ENCODE measurements at regions not wholly inside any gene's neighbourhood (a gene's known extent, or its start where the extent isn't known, plus 50 kb on each side); places are given as distances from the start of the nearest gene placed in this dataset.
"Not testable (repeated sequence)": the region's sequence is repeated elsewhere in the genome, so short reads cannot be mapped to it uniquely, and the experiment has no call there.

DNA sequence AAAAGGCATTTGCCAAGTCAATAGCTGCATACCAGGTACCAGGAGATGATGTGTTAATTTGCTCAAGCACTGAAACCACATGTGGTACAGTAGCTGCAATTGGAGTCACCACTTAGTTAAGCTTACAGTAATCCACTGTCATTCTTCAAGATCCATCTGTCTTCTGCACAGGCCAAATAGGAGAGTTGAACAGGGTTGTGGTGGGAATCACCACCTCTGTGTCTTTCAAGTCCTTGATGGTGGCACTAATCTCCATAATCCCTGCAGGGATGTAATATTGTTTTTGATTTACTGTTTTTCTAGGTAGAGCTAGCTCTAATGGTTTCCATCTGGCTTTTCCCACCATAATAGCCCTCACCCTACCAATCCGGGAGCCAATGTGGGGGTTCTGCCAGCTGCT is 91.9 kb downstream of the FCRL5 start:
- DNase-seq: no peak

DNA sequence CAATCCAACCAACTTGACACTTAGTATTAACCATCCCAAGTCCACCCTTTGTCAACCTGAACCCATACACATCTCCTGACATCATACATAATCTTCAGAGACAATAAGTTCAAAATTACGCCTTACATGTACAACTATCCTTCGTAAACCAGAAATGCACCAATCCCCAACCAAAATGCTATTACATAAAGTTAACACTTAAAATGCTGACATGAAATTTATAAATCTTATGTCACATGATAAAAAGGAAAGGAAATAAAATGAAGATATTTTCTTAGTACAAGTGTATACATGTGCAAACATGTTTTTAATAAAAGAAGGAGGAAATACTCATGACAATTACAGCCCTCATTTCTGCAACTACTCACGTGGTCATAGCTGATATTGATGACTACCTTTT is 95.0 kb downstream of the FCRL5 start:
- no peak for DNase-seq

DNA sequence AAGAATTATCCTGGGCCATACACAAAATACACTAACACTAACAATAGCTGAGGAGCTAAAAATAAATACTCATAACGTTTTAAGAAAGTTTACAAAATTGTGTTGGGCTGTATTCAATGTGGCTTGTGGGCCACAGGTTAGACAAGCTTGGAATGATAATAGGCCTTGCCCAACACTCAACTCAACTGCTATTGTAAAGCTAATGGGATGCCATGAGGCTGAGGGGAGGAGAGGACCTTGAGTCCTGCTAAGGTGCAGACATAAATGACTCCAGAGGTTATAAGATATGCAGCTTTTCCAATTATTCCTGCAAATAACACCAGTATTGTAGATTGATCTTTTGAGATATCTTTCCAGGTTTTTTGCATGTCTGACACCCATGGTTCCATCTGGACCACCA is 97.0 kb downstream of the FCRL5 start:
- DNase-seq: no peak

DNA sequence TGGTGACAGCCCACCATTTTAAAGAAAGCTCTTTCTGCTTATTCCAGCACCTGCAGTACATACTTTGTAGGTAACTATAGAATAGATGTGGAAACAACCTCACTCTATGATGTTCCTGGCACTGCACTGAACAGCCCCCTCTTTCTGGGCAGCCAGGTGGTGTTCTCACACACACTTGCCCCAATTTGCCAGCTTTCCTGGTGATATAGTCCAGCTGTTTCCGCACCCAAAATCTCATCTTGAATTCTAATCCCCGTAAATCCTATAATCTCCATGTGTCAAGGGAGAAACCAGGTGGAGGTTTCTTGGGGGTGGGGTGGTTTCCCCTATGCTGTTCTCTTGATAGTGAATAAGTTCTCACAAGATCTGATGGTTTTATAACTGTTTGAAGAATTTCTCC is 102.2 kb downstream of the FCRL5 start:
- DNase-seq: no peak

DNA sequence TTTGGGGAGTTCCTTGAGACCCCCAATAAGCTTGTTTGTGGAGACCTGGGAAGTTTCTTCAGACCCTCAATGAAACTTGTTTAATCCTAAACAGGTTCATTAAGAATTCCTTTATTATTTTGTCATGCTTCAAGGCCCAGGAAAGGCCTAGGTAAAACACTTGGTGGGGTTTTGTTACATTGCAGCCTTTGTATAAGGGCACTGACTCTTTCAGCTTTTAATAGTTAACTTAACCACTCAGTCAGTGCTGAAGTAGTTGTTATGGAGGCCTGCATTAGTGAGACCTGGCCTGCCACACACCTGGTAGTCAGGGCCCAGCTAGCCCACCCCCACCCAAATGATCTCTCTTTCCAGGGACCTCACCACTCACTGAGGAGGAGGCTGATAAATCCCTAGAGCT is 103.7 kb downstream of the FCRL5 start:
- DNase-seq: no peak

DNA sequence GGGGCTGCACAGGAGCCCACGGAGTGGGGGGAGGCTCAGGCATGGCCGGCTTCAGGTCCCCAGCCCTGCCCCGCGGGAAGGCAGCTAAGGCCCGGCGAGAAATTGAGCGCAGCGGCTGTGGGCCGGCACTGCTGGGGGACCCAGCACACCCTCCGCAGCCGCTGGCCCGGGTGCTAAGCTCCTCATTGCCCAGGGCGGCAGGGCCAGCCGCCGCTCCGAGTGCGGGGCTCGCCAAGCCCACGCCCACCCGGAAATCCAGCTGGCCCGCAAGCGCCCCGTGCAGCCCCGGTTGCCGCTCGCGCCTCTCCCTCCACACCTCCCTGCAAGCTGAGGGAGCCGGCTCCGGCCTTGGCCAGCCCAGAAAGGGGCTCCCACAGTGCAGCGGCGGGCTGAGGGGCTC is 106.0 kb downstream of the FCRL5 start:
- DNase-seq: not testable (repeated sequence)

DNA sequence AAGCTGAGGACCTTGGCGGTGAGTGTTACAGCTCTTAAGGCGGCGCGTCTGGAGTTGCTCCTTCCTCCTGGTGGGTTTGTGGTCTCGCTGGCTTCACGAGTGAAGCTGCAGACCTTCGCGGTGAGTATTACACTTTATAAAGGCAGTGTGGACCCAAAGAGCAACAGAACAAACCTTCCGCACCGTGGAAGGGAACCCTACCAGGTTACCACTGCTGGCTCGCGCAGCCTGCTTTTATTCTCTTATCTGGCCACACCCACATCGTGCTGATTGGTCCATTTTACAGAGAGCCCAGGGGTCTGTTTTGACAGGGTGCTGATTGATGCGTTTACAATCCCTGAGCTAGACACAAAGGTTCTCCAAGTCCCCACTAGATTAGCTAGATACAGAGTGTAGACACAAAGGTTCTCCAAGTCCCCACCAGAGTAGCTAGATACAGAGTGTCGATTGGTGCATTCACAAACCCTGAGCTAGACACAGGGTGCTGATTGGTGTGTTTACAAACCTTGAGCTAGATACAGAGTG is 106.6 kb downstream of the FCRL5 start:
- DNase-seq: not testable (repeated sequence)

DNA sequence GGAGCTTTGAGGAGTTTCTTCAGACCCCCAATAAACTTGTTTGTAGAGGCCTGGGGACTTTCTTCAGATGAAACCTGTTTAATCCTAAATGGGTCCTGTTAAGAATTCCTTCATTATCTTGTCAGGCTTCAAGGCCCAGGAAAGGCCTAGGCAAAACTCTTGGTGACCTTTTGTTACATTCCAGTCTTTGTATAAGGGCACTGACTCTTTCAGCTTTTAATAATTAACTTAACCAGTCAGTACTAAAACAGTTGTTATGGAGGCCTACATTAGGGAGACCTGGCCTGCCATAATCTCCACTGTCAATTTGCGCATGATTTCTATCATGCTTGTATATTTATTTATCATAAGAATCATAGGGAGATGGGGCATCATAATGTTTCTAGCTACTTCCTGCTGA is 110.2 kb downstream of the FCRL5 start:
- DNase-seq: no peak

DNA sequence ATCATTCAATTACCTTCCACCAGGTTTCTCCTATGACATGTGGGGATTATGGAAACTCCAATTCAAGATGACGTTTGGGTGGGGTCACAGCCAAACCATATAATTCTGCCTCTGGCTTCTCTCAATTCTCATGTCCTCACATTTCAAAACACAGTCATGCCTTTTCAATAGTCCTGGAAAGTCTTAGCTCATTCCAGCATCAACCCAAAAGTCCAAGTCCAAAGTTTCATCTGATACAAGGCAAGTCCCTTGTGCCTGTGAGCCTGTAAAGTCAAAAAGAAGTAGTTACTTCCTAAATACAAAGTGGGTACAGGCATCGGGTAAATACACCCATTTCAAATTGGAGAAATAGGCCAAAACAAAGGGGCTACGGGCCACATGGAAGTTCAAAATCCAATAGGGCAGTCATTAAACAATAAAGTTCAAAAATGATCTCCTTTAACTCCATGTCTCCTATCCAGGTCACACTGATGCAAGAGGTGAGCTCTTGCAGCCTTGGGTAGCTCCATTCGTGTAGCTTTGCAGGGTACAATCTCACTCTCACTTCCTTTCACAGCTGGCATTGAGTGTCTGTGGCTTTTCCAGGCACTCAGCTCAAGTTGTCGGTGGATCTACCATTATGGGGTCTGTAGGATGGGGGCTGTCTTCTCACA is 112.9 kb downstream of the FCRL5 start:
- DNase-seq: no peak

DNA sequence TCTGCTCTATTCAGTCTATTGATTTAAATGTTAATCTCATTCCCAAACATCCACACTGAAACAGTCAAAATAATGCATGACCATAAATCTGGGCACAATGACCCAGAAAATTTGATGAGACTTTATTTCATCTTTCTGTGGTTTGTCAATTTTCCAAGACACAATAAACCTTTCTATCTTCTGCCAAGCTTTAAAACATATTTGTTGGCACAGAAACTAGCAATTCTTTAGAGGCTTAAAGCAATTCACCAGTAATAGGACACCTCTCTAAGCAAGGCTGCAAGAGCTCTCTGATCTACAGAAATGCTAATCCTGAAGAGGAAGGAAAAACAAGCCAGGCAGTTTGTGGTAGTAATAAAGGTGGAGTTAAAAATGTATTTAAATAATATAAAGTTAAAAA is 113.7 kb downstream of the FCRL5 start:
- no peak for DNase-seq

DNA sequence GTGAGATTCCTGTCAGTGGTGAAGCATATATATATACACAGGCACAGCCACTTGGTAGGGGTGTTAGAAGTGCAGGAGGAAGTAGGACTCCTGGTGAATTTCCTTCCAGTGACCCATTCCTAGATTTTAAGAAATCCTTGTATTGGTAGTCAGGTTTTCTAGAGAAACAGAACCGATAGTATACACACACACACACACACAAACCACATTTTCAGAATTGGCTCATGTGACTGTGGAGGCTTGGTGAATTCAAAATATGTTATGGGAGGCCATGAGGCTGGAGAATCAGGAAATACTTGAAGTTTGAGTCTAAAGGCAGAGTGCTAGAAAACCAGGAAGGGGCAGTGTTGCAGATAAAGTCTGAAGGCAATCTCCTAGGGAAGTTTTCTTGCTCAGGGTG is 114.2 kb downstream of the FCRL5 start:
- DNase-seq: no peak

DNA sequence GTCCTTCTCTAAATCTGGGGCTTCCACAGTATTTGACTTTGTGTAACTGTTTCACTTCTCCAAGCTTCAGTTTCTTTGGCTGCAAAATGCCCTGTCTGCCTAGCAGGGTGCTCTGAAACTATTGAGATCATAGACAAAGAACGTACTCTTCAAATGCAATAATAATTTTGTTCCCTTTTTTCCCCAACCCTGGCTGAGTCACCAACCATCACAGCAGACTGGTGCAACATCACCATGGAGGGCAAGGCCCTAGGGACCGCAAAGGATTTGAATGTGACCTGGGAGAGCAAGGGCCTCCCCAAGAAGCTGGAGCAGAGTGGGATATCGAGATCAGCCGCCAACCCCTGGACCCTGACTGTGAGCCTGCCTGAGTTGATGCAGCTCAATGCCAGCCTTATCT is 115.0 kb downstream of the FCRL5 start:
- peak; percentile 19 for DNase-seq

DNA sequence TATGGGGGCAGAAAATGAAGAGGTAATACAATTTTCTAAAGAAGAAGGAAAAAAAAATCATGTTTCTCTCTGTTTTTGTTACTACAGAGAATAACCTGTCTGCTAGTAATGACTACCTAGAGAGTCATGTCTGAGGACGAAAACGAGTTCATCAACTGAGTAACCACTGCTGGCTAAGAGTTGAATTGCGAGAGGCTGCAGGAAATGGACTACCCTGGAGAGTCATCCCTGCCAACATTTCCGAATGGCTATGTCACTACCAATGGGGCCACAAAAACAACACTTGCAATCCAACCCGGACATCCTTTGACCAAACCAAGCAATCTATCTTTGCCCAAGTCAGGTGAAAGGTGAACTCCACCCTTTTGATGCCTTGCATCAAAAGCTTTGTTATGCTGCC is 120.6 kb downstream of the FCRL5 start:
- DNase-seq: no peak

DNA sequence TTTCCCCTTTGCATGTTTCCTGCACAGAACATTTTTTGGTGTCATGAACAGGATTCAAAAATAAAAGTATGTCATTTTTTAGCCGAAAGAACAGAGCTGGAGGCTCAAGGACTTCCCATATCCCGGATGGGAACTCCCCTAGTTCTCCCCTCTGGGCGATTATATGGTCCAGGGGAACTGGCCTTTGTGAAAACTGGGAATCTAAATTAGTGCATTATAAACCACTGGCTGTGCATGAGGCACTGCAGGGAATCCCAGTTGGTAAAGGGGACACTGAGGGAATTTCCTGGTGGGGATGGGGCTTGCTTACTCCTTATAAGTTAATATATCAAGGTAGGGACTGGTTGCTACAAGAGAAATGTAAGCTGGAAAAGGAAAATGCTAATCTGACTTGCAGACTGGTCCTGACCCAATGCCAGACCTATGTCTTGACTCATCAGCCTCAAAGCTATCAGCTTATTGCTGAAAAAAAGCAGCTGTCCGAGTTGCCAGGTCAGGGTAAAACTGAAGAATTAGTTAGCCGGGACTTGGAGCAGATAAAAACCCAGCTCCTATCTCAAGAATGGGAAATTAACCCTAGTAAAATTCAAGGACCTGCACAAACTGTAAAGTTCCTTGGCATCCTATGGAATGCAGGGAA is 122.6 kb downstream of the FCRL5 start:
- no peak for DNase-seq

DNA sequence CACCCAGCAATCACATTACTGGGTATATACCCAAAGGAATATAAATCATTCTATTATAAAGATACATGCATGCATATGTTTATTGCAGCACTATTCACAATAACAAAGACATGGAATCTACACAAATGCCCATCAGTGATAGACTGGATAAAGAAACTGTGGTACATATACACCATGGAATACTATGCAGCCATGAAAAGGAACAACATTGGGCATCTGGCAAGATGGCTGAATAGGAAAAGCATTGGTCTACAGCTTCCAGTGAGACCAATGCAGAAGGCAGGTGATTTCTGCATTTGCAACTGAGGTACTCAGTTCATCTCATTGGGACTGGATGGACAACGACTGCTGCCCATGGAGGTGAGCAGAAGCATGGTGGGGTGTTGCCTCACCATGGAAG is 128.6 kb downstream of the FCRL5 start:
- not testable (repeated sequence) for DNase-seq

DNA sequence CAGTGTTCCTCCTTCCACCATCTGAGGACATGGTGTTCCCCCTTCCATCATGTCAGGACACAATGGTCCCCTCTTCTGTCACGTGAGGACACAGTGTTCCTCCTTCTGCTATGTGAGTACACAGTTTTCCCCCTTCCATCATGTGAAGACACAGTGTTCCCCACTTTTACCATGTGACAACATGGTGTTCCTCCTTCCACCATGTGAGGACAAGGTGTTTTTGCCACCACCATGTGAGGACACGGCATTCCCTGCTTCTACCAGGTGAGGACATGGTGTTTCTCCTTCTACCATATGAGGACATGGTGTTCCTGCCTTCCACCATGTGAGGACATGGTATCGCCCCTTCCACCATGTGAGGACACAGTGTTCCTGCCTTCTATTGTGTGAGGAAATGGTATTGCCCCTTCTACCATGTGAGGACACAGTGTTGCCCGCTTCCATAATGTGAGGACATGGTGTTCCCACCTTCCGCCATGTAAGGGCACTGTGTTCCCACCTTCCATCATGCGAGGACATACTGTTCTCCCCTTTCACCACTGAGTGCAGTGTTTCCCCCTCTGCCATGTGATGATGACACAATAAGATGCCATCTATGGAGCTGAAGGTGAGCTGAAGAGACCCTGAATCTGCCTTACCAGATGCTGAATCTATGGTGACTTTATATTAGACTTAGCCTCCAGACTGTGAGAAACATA is 132.3 kb downstream of the FCRL5 start:
- DNase-seq: no peak

DNA sequence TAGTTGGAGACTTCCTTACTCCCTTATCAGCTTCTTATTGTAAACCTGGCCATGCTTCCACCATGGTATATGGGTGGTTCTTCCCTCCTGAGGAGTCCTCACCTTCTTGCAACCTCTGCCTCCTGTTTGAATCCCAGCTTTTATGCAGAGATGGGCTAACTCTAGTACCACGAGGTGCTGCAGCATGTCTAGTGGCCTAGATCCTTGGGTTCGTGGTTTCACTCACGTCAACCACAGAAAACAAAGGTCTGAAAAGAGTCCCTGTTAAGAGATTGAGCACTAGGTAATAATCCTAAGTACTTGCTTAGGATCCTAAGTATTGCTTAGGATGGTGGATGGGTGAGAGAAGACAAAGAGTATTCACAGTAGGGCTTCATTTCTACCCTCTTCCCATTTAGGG is 133.7 kb downstream of the FCRL5 start:
- no peak for DNase-seq

DNA sequence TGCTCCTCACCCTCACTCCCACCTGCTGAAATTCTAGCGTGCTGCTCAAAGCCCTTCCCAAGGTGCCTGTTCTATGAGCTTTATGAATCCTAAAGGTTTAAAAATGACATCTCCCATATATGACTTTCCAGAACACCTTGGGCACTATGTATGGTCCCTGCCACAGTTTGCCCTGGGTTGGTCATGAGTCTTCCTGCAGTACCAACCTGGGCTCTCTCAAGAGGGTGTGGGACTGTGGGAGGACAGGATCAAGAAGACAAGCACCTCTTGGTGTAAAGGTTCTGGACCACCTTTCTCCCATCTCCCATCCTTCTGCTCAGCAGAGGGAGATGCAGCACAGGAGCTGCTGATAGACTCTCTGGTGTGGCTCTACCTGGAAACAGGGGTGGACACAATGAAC is 134.1 kb downstream of the FCRL5 start:
- no peak for DNase-seq

DNA sequence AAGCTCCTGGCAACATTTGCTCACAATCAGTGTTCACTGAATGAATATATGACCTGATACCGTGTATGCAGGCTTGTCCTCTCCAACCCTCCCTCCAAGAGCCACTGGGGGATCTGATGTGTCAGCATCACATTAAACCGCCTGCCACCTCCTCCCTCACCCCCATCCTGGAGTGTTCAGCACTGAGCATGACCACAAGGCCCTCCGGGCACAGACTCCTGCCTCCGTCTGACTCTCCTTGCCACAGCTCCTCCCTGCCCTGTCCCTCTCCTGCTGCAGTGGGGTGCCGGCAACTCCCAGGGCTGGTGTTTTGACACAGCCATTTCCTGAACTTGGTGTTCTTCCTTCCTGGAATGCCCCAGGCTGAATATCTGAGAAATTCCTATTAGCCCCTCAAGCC is 136.7 kb downstream of the FCRL5 start:
- no peak for DNase-seq

DNA sequence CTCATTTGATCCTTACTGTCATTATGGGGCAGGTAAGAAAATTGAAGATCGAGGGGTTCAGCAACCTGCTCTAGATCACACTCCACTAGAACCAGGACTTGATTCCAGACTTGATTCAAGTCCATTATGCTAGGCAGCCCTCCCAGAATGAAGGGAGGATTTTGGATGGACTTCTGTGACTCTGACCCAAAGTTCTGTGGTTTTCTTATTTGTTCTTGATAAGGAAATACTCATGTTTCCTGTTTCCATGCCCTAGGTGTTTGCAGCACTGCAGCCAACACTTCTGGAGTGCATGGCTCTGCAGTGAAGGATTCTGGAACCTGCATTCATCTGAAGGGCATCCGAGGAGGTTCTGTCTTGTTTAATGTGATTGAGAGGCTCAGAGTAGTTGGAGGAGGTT is 140.0 kb downstream of the FCRL5 start:
- no peak for DNase-seq

DNA sequence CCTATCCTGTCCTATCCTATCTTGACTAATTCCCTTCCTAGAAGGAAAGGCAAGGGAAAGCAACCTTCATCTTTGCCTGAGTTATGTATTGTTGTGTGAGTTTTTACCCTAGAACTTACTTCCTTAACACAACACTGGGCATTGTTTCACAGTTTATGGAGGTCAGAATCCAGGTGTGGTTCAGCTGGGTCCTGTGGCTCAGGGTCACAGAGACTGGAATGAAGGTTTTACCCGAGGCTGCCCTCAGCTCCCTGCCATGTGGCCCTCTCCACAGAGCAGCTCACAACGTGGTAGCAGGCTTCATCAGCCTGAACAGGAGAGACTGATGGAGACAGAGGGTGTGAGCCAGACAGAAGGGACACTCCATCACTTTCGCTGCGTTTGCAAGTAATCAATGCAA is 140.5 kb downstream of the FCRL5 start:
- no peak for DNase-seq

DNA sequence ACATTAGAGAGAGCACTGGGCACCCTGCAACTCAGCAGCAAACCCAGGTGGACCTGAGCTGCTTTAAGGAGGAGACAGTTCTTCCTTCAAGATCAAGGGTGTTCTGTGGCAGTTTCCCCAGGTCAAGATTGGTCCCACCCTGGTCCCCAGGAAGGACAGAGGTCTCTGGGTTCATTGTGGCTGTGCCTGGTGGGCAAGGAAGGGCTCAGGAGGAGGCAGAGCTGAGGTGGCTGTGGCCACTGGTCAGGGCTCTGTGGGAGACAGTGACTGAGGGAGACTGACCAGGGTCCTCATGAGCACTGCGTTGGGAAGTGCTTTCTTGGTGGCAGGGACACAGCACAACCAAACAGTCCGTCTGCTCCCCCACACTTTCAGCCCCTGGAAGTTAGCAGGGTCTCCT is 141.3 kb downstream of the FCRL5 start:
- no peak for DNase-seq

DNA sequence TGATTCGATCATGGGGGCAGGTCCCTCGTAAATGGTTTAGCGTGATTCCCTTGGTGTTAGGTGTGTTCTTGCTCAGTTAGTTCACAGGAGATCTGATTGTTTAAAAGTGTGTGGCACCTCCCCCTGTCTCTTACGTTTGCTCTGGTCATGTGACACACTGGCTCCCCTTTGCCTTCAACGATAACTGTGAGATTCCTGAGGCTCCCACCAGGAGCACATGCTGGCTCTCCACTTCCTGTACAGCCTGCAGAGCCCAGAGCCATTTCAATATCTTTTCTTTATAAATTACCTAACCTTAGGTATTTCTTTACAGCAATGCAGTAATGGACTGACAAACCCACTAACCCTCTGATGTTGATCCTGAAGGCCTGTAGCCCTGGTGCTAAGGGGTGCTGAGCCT is 141.9 kb downstream of the FCRL5 start:
- no peak for DNase-seq

DNA sequence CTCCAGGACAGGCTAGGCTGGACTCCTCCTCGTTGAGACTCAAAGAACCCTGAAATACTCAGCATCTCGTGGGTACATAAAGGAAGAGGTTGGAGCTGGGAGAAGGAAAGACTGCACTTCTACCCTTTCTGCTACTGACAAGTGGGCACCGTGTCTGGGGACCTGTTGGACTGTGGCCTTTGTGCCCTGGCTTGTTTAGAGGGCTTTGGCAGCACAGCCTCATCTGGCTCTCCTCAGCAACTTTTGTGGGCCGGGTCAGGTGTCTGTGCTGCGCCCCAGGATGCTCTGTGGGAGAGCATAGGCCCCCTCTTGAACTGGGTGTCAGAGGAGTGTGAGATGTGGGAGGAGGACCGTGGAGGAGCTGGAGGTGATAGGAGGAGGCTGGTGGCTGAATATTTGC is 142.4 kb downstream of the FCRL5 start:
- no peak for DNase-seq
